Upper lobe of left lung (tissue), 6 donors: ENCODE measurements at regions not wholly inside any gene's neighbourhood (a gene's known extent, or its start where the extent isn't known, plus 50 kb on each side); places are given as distances from the start of the nearest gene placed in this dataset.
A peak's percentile ranks its signal among the peaks of the same experiment; 100 is the strongest.
"Not testable (repeated sequence)": the region's sequence is repeated elsewhere in the genome, so short reads cannot be mapped to it uniquely, and the experiment has no call there.

Experiments used
- ATAC-seq, 2 donors: fragments of 200-7000 bp; cut with Tn5 transposase; one replicate each; pipeline ENCODE4 v1.9.1; 2022; ENCODE audit warnings: mild to moderate bottlenecking in 2 of 2, moderate library complexity in 2 of 2; ENCODE audit not compliant: low FRiP score in 2 of 2
- DNase-seq, 2 donors: peaks; one replicate each; pipeline ENCODE4 v3.0.0-alpha.2; 2019 to 2020
- H3K27ac ChIP-seq, 4 donors: fragments of 200-600 bp; sonication (generic); one replicate each; pipeline ENCODE4 v1.5.1; 2016 to 2019
- H3K27me3 ChIP-seq, 4 donors: fragments of 200-600 bp; sonication (generic); one replicate each; pipeline ENCODE4 v1.5.1; 2017 to 2019
- H3K36me3 ChIP-seq, 4 donors: fragments of 200-600 bp; sonication (generic); one replicate each; pipeline ENCODE4 v1.5.1; 2016 to 2019
- H3K4me1 ChIP-seq, 4 donors: fragments of 200-600 bp; sonication (generic); one replicate each; pipeline ENCODE4 v1.5.1; 2018 to 2019
- H3K4me3 ChIP-seq, 4 donors: fragments of 200-600 bp; sonication (generic); one replicate each; pipeline ENCODE4 v1.5.1; 2017 to 2019; ENCODE audit warnings: mild to moderate bottlenecking in 2 of 4, moderate library complexity in 1 of 4
- H3K9me3 ChIP-seq, 4 donors: fragments of 200-600 bp; sonication (generic); one replicate each; pipeline ENCODE4 v1.5.1; 2018 to 2019
- EP300 ChIP-seq, 4 donors: sonication (generic); formaldehyde crosslinking; IDR thresholded peaks; one replicate each; pipeline ENCODE4 v1.5.1; 2017; ENCODE audit warnings: antibody characterized with exemption in 4 of 4, control low read depth in 2 of 4
- POLR2A ChIP-seq, 4 donors: fragments of 450-650 bp; IDR thresholded peaks; one replicate each; pipeline ENCODE4 v1.5.1; 2016 to 2017; ENCODE audit warnings: antibody characterized with exemption in 4 of 4, mild to moderate bottlenecking in 2 of 4
- POLR2AphosphoS5 ChIP-seq, 2 donors: sonication (generic); formaldehyde crosslinking; IDR thresholded peaks; one replicate each; pipeline ENCODE4 v1.5.1; 2017; ENCODE audit warnings: antibody characterized with exemption in 2 of 2
- WGBS, 2 donors: methylation state at CpG; one replicate each; pipeline ENCODE4 v1.1.5; 2017 to 2018; 5-methylcytosine and 5-hydroxymethylcytosine counted together
- TF ChIP-seq, protein P1 (sequence below), 6 experiments: fragments of 450-650 bp in 4 of 6; fragments of 200-600 bp in 2 of 6; sonication (generic) in 2 of 6; IDR thresholded peaks; one replicate each; pipeline ENCODE4 v1.5.1; 2016 to 2019; ENCODE audit warnings: antibody characterized with exemption in 6 of 6
- donor health status: DM: no; HTN: no; CAD: no; lungs with moderate emphysema.
- donor health status: DM: no; HTN: yes; CAD: no; lungs with severe emphysema.

DNA sequence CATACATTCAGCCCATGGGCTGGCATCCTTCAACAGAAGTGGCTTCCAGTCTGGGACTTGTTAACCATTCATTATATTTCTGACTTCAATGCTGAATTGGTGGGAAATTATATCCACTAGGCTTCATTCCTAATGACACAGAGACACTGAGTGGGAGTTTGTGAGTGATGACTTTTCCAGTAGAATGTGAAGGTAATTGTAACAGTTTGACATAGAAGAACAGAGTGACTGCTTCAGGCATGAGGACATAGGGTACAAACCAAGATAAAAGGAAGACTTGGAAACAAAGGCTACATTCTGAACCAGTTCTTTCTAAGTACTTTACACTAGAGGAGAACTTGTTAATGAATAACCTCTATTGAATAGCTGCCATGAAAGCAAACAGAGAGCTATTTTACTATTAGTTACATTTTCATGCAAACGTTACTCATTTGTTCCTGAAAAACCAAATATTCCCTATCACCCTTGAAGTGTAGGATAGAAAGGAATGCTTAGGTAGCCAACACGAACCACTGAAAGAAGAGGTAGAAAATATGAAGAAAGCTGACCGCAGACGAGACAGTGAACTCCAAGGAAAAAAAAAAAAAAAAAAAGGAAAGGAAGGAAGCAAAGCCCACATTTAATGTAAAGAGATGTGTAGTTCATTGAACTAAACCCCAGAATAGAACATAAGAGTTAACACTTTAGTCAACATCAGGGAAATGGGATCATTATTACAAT is 237.0 kb upstream of the SEMA3C start:
- TF ChIP-seq POLR2AphosphoS5 (IDR thresholded peaks at IDR 0.05) = no peak
- TF ChIP-seq POLR2A (IDR thresholded peaks at IDR 0.05) = no peak
- TF ChIP-seq EP300 (IDR thresholded peaks at IDR 0.05) = no peak
- TF ChIP-seq, protein P1, sequence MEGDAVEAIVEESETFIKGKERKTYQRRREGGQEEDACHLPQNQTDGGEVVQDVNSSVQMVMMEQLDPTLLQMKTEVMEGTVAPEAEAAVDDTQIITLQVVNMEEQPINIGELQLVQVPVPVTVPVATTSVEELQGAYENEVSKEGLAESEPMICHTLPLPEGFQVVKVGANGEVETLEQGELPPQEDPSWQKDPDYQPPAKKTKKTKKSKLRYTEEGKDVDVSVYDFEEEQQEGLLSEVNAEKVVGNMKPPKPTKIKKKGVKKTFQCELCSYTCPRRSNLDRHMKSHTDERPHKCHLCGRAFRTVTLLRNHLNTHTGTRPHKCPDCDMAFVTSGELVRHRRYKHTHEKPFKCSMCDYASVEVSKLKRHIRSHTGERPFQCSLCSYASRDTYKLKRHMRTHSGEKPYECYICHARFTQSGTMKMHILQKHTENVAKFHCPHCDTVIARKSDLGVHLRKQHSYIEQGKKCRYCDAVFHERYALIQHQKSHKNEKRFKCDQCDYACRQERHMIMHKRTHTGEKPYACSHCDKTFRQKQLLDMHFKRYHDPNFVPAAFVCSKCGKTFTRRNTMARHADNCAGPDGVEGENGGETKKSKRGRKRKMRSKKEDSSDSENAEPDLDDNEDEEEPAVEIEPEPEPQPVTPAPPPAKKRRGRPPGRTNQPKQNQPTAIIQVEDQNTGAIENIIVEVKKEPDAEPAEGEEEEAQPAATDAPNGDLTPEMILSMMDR (IDR thresholded peaks at IDR 0.05) = no peak
- ATAC-seq = no peak
- Histone ChIP-seq H3K27me3 (no peaks in the 10 kb centered on the region), H3K27ac (no peak overlapping the region), H3K4me1 (no peaks in the 10 kb centered on the region), H3K4me3 (no peak overlapping the region), H3K36me3 (no peaks in the 10 kb centered on the region), H3K9me3 (no peaks in the 10 kb centered on the region)
- no peak for DNase-seq
- 69 to 78% methylated on average over 4 of the region's 4 CpGs for WGBS, 2 donors

DNA sequence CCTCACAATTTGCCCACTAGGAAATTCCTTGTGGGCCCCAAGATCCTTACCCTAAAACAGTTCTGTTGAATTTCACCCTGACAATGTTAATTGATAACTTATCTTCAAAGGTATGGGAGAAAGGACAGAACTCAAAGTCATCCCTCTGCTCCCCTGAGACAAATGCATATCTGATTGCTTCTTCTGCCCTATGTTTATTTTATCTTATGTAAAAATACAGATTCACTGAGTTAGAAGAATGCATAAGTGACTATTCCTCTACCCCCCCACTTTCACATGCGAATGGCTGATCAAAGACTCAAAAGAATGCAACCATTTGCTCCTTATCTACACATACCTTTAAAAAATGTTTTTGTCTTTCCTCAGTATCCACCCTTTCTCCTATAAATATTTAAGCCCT is 235.7 kb upstream of the SEMA3C start:
- no peaks in the 10 kb centered on the region for H3K9me3 ChIP-seq
- H3K27me3 ChIP-seq = no peaks in the 10 kb centered on the region
- H3K36me3 ChIP-seq = no peaks in the 10 kb centered on the region
- DNase-seq = no peak
- TF ChIP-seq POLR2A (IDR thresholded peaks at IDR 0.05) (no peak), EP300 (IDR thresholded peaks at IDR 0.05) (no peak)
- TF ChIP-seq, protein P1 (IDR thresholded peaks at IDR 0.05) = no peak
- no peaks in the 10 kb centered on the region for H3K4me1 ChIP-seq
- H3K27ac ChIP-seq = no peak overlapping the region
- WGBS, 2 donors = 75 to 85% methylated on average over 1 of the region's 1 CpG
- H3K4me3 ChIP-seq = no peak overlapping the region
- no peak for ATAC-seq

GRCh38 chr7:81152925-81153324 is 234.1 kb upstream of the SEMA3C start:
- not testable (repeated sequence) for H3K27ac ChIP-seq, H3K9me3 ChIP-seq, H3K4me3 ChIP-seq, DNase-seq, H3K36me3 ChIP-seq, H3K4me1 ChIP-seq, H3K27me3 ChIP-seq, ATAC-seq
- 96% methylated on average over 9 of the region's 9 CpGs for WGBS, 2 donors

GRCh38 chr7:81150951-81151361 is 232.1 kb upstream of the SEMA3C start:
- TF ChIP-seq POLR2AphosphoS5 (IDR thresholded peaks at IDR 0.05) = no peak
- TF ChIP-seq, protein P1 (IDR thresholded peaks at IDR 0.05) = no peak
- TF ChIP-seq EP300 (IDR thresholded peaks at IDR 0.05) = no peak
- no peak for TF ChIP-seq POLR2A (IDR thresholded peaks at IDR 0.05)
- no peak for ATAC-seq
- no peaks in the 10 kb centered on the region for H3K36me3 ChIP-seq
- H3K27me3 ChIP-seq = no peaks in the 10 kb centered on the region
- no peak overlapping the region for H3K27ac ChIP-seq
- no peaks in the 10 kb centered on the region for H3K4me1 ChIP-seq
- no peaks in the 10 kb centered on the region for H3K9me3 ChIP-seq
- H3K4me3 ChIP-seq = no peak overlapping the region
- WGBS, 2 donors = 80 to 86% methylated on average over 1 of the region's 1 CpG
- DNase-seq = no peak

- H3K4me1 ChIP-seq = no peaks in the 10 kb centered on the region
- H3K27ac ChIP-seq = no peak overlapping the region
- no peaks in the 10 kb centered on the region for H3K9me3 ChIP-seq
- TF ChIP-seq POLR2AphosphoS5 (IDR thresholded peaks at IDR 0.05) = no peak
- TF ChIP-seq POLR2A (IDR thresholded peaks at IDR 0.05) = no peak
- no peak for TF ChIP-seq EP300 (IDR thresholded peaks at IDR 0.05)
- TF ChIP-seq, protein P1 (IDR thresholded peaks at IDR 0.05) = no peak
- 81 to 84% methylated on average over 2 of the region's 2 CpGs for WGBS, 2 donors
- DNase-seq (no peak), ATAC-seq (no peak)
- H3K4me3 ChIP-seq = no peak overlapping the region
- no peaks in the 10 kb centered on the region for H3K27me3 ChIP-seq
- no peaks in the 10 kb centered on the region for H3K36me3 ChIP-seq
These were observed 225.0 kb upstream of the SEMA3C start for GRCh38 chr7:81143856-81144255.

GRCh38 chr7:81141257-81142205 is 222.7 kb upstream of the SEMA3C start:
- peak overlapping the region in 2 of 4 donors; percentile 72 to 75 for H3K27ac ChIP-seq
- not testable (repeated sequence) for H3K27me3 ChIP-seq, H3K36me3 ChIP-seq, H3K4me3 ChIP-seq, H3K9me3 ChIP-seq, H3K4me1 ChIP-seq
- ATAC-seq (peak in 1 of 2 donors; percentile 73), DNase-seq (peak in 1 of 2 donors; percentile 75)
- WGBS, 2 donors = 95 to 96% methylated on average over 20 to 26 of the region's 45 CpGs
